OCI-LY7 (cell line): ENCODE measurements at regions not wholly inside any gene's neighbourhood (a gene's known extent, or its start where the extent isn't known, plus 50 kb on each side); places are given as distances from the start of the nearest gene placed in this dataset.

Source experiments
- BruUV-seq: library from RNA; stranded (reverse); fragments of 400-500 nt; replicated peaks from 2 replicates; lab custom pipeline; 2021; lab: Mats Ljungman, UMichigan
- CTCF ChIA-PET: fragments of 300-600 bp; sonication (Branson Sonifier 250); formaldehyde crosslinking; loops from one replicate; lab custom pipeline; 2022; ENCODE audit warnings: antibody characterized with exemption; ENCODE audit not compliant: unreplicated experiment; lab: Charles Lee
- POLR2A ChIA-PET: fragments of 300-600 bp; sonication (Branson Sonifier 250); formaldehyde crosslinking; loops from one replicate; lab custom pipeline; 2022; ENCODE audit warnings: antibody characterized with exemption; lab: Charles Lee
- DNase-seq: peaks from one replicate; pipeline ENCODE4 v3.0.0-alpha.2; 2015; ENCODE audit warnings: low spot score
- H2AFZ ChIP-seq: fragments of 200-600 bp; sonication (generic), shearing (Covaris generic); 2 replicates; pipeline ENCODE4 v1.6.1; 2014; ENCODE audit warnings: mild to moderate bottlenecking, antibody characterized with exemption, low read length, moderate library complexity
- H3K27ac ChIP-seq: fragments of 200-600 bp; sonication (generic); 2 replicates; pipeline ENCODE4 v1.5.1; 2014; ENCODE audit warnings: mixed run types, low read depth, mild to moderate bottlenecking, moderate library complexity, low read length, inconsistent platforms; ENCODE audit not compliant: poor library complexity, severe bottlenecking
- H3K36me3 ChIP-seq: fragments of 200-600 bp; sonication (generic); 2 replicates; pipeline ENCODE4 v1.6.1; 2014; ENCODE audit warnings: mild to moderate bottlenecking, antibody characterized with exemption, low read length, moderate library complexity, mixed read lengths; ENCODE audit not compliant: insufficient read depth
- H3K4me1 ChIP-seq: fragments of 200-600 bp; sonication (generic); 2 replicates; pipeline ENCODE4 v1.5.1; 2014; ENCODE audit warnings: mild to moderate bottlenecking, low read length; ENCODE audit not compliant: insufficient read depth, poor library complexity, severe bottlenecking
- H3K4me2 ChIP-seq: fragments of 200-600 bp; sonication (generic); 2 replicates; pipeline ENCODE4 v1.6.1; 2014; ENCODE audit warnings: mild to moderate bottlenecking, low read length
- H3K4me3 ChIP-seq: fragments of 200-600 bp; sonication (generic); 2 replicates; pipeline ENCODE4 v1.5.1; 2014; ENCODE audit warnings: mild to moderate bottlenecking, low read depth, low read length; ENCODE audit not compliant: poor library complexity, severe bottlenecking
- H3K79me2 ChIP-seq: fragments of 200-600 bp; sonication (generic); 2 replicates; pipeline ENCODE4 v1.6.1; 2016; ENCODE audit warnings: low read depth, mild to moderate bottlenecking, low read length, moderate library complexity, mixed read lengths; ENCODE audit not compliant: insufficient read depth
- H3K9me2 ChIP-seq: fragments of 200-600 bp; sonication (generic); 2 replicates; pipeline ENCODE4 v1.6.1; 2016; ENCODE audit warnings: mild to moderate bottlenecking, low read length, mixed read lengths; ENCODE audit not compliant: insufficient read depth
- H3K9me3 ChIP-seq: fragments of 200-600 bp; sonication (generic); 2 replicates; pipeline ENCODE4 v1.6.1; 2014; ENCODE audit warnings: mild to moderate bottlenecking, mixed run types, low read length, mixed read lengths
- H4K20me1 ChIP-seq: fragments of 200-600 bp; sonication (generic); 2 replicates; pipeline ENCODE4 v1.6.1; 2014; ENCODE audit warnings: mild to moderate bottlenecking, antibody characterized with exemption, low read length, moderate library complexity, mixed read lengths; ENCODE audit not compliant: insufficient read depth
- EZH2phosphoT487 ChIP-seq: fragments of 200-600 bp; sonication (generic); IDR thresholded peaks from 2 replicates; pipeline ENCODE4 v1.6.1; 2018; ENCODE audit warnings: low read depth, borderline replicate concordance, mild to moderate bottlenecking, mixed run types, antibody characterized with exemption, low read length, moderate library complexity, mixed read lengths
- intact Hi-C: fragments of 100-400 bp; cut with micrococcal nuclease; formaldehyde crosslinking; loops from one replicate; pipeline ENCODE4 v1.10.0; 2022; ENCODE audit not compliant: unreplicated experiment
- TF ChIP-seq, protein P1 (sequence below): fragments of 200-600 bp; sonication (generic); conservative IDR thresholded peaks from 2 replicates; pipeline ENCODE4 v1.5.1; 2014; ENCODE audit warnings: mild to moderate bottlenecking, antibody characterized with exemption, low read length, moderate library complexity, mixed read lengths

DNA sequence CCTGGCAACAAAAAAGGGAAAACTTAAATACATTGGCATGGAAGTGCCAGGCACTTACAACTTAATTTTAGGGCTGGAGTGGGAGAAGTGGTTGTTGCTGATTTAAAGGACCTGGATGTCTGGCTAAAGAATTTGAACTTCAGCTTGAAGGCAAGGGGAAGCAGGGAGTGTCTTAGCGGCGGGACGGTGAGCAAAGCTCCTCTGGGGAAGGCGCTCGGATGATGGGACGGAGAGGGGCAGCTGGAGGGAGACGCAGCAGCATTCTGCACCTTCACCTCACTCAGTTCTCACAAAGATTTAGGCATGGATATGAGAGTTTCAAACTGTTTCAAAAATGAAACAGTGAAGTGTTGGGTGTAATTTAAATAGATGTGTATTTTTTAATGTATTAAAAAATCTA is 967.1 kb downstream of the BRD1 start:
- no peaks in the 10 kb centered on the region for H3K4me1 ChIP-seq
- no peak for DNase-seq
- H2AFZ ChIP-seq = no peak overlapping the region
- H3K4me3 ChIP-seq = no peak overlapping the region
- H3K4me2 ChIP-seq = no peak overlapping the region
- H3K27ac ChIP-seq = no peak overlapping the region
- H3K9me3 ChIP-seq = no peaks in the 10 kb centered on the region
- ChIA-PET CTCF (no interaction called here), POLR2A (no interaction called here)
- intact Hi-C loops = no loop called here
- no peaks in the 10 kb centered on the region for H3K9me2 ChIP-seq
- BruUV-seq = no TSS peak
- no peak for TF ChIP-seq EZH2phosphoT487
- TF ChIP-seq, protein P1, sequence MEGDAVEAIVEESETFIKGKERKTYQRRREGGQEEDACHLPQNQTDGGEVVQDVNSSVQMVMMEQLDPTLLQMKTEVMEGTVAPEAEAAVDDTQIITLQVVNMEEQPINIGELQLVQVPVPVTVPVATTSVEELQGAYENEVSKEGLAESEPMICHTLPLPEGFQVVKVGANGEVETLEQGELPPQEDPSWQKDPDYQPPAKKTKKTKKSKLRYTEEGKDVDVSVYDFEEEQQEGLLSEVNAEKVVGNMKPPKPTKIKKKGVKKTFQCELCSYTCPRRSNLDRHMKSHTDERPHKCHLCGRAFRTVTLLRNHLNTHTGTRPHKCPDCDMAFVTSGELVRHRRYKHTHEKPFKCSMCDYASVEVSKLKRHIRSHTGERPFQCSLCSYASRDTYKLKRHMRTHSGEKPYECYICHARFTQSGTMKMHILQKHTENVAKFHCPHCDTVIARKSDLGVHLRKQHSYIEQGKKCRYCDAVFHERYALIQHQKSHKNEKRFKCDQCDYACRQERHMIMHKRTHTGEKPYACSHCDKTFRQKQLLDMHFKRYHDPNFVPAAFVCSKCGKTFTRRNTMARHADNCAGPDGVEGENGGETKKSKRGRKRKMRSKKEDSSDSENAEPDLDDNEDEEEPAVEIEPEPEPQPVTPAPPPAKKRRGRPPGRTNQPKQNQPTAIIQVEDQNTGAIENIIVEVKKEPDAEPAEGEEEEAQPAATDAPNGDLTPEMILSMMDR = no peak
- no peaks in the 10 kb centered on the region for H3K36me3 ChIP-seq
- H3K79me2 ChIP-seq = no peaks in the 10 kb centered on the region
- no peaks in the 10 kb centered on the region for H4K20me1 ChIP-seq

DNA sequence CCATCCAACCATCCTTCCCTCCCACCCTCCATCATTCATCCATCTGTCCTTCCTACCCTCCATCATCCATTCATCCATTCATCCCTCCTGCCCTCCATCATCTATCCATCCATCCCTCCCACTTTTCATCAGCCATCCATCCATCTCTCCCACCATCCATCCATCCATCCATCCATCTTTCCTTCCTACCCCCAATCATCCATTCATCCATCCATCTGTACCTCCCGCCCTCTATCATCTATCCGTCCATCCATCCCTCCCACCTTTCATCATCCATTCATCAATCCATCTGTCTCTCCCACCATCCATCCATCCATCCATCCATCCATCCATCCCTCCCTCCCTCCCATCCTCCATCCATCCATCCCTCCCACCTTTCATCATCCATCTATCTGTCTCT is 968.8 kb downstream of the BRD1 start:
- H3K9me2 ChIP-seq = no peaks in the 10 kb centered on the region
- BruUV-seq = no TSS peak
- no peak overlapping the region for H3K4me2 ChIP-seq
- H4K20me1 ChIP-seq = no peaks in the 10 kb centered on the region
- no peaks in the 10 kb centered on the region for H3K9me3 ChIP-seq
- H3K36me3 ChIP-seq = no peaks in the 10 kb centered on the region
- H3K4me1 ChIP-seq = no peaks in the 10 kb centered on the region
- intact Hi-C loops = no loop called here
- ChIA-PET POLR2A (no interaction called here), CTCF (no interaction called here)
- H3K27ac ChIP-seq = no peak overlapping the region
- no peak overlapping the region for H3K4me3 ChIP-seq
- no peak overlapping the region for H2AFZ ChIP-seq
- no peak for DNase-seq
- TF ChIP-seq, protein P1 = no peak
- no peak for TF ChIP-seq EZH2phosphoT487
- no peaks in the 10 kb centered on the region for H3K79me2 ChIP-seq

DNA sequence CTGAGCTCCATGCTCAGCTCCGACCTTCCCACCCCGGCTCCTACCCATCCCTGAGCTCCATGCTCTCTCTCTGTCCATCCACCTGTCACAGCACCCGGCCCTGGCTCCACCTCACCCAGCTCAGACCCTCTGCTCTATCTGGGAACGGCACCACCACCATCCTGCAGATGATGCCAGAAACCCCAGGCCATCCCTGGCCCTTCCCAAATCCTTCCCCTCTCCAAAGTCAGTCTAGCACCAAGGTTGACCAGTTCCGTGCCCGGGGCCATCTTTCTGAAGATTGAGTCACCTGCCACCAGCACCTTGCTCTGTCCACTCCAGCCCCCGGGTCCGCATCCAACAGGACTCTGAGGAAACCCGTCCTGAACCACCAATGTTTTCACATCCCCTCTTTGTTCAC is 969.6 kb downstream of the BRD1 start:
- CTCF ChIA-PET = no interaction called here
- intact Hi-C loops = no loop called here
- H3K4me3 ChIP-seq = no peak overlapping the region
- H3K4me2 ChIP-seq = no peak overlapping the region
- no peak for DNase-seq
- H3K4me1 ChIP-seq = no peaks in the 10 kb centered on the region
- H3K27ac ChIP-seq = no peak overlapping the region
- POLR2A ChIA-PET = interaction anchor here (0.7 kb wide), 1 partner anchor 1118 kb away, joined by 5 read pairs; no protein-coding TSS in a partner anchor
- no TSS peak for BruUV-seq
- H3K9me2 ChIP-seq = no peaks in the 10 kb centered on the region
- H3K9me3 ChIP-seq = no peaks in the 10 kb centered on the region
- H3K79me2 ChIP-seq = no peaks in the 10 kb centered on the region
- H4K20me1 ChIP-seq = no peaks in the 10 kb centered on the region
- TF ChIP-seq, protein P1 = no peak
- TF ChIP-seq EZH2phosphoT487 = no peak
- H2AFZ ChIP-seq = no peak overlapping the region
- H3K36me3 ChIP-seq = no peaks in the 10 kb centered on the region
